ENCODE measurements at regions not wholly inside any gene's neighbourhood (a gene's known extent, or its start where the extent isn't known, plus 50 kb on each side); places are given as distances from the start of the nearest gene placed in this dataset.

GRCh38 chr10:31081937-31082840, 50.5 kb upstream of the ZNF438 start:
- no peak for DNase-seq
- H3K4me2 ChIP-seq (ENCODE audit: low read length) = no peak overlapping the region
- H2AFZ ChIP-seq (ENCODE audit: low read length) = no peak overlapping the region
- ChIA-PET POLR2A (ENCODE audit: unreplicated experiment) (no interaction called here), CTCF (no interaction called here)
- H3K4me1 ChIP-seq (ENCODE audit: insufficient read depth, low read length) = no peaks in the 10 kb centered on the region
- H3F3A ChIP-seq (ENCODE audit: low read length, unreplicated experiment) = no peaks in the 10 kb centered on the region
- no peak overlapping the region for H3K27ac ChIP-seq (ENCODE audit: low read length)
- intact Hi-C loops (cut with micrococcal nuclease) = loop anchor here (5.0 kb wide), 1 partner anchor 235 kb away; the partner anchor contains the start of gene ZEB1
- TF ChIP-seq EZH2phosphoT487 (IDR thresholded peaks at IDR 0.05; ENCODE audit: borderline replicate concordance, low read length) (no peak), CTCF (conservative IDR thresholded peaks at IDR 0.05; ENCODE audit: low read depth, low read length) (no peak)
- no peak overlapping the region for H3K9ac ChIP-seq (ENCODE audit: low read length)
- H3K36me3 ChIP-seq (ENCODE audit: low read depth, low read length) = no peaks in the 10 kb centered on the region
- no peak for ATAC-seq
- no peaks in the 10 kb centered on the region for H3K9me3 ChIP-seq (ENCODE audit: low read length)
- H3K4me3 ChIP-seq (ENCODE audit: low read length) = no peak overlapping the region
- no TSS peak for BruUV-seq (replicated peaks)
- no peaks in the 10 kb centered on the region for H3K27me3 ChIP-seq (ENCODE audit: low read length)
- H3K79me2 ChIP-seq (ENCODE audit: low read length) = no peaks in the 10 kb centered on the region
- no peaks in the 10 kb centered on the region for H4K20me1 ChIP-seq (ENCODE audit: low read length)
- H3K9me2 ChIP-seq (replicated peaks; ENCODE audit: low read length) = no peaks in the 10 kb centered on the region

DNA sequence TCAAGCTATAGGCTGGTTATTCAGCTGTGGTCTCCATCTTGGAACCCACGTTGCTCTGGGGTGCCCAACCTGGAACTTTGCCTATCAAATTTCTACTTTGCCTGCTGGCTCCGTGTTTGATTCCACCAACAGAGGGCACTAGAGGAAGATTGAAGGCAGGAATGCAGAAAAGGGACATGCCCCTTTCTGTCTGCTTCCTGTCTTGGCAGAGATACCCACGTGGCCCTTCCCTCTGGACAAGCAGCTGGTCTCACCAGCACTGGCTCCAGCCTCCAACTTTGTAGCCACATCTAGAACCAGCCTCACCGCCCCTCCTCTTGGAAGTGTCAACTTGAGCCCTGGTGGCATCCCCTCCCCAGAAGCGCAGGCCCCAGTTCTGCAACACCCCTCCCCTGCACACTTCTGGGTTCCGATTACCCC, 52.1 kb upstream of the ZNF438 start:
- Histone ChIP-seq H3K27ac (ENCODE audit: low read length) (no peak overlapping the region), H3F3A (ENCODE audit: low read length, unreplicated experiment) (no peaks in the 10 kb centered on the region), H3K4me2 (ENCODE audit: low read length) (no peak overlapping the region), H3K9me2 (replicated peaks; ENCODE audit: low read length) (no peaks in the 10 kb centered on the region), H3K4me1 (ENCODE audit: insufficient read depth, low read length) (no peaks in the 10 kb centered on the region), H2AFZ (ENCODE audit: low read length) (peak overlapping the region; percentile 55; the same call in 1 of the 2 replicates), H3K4me3 (ENCODE audit: low read length) (no peak overlapping the region), H4K20me1 (ENCODE audit: low read length) (no peaks in the 10 kb centered on the region), H3K79me2 (ENCODE audit: low read length) (no peaks in the 10 kb centered on the region), H3K9ac (ENCODE audit: low read length) (no peak overlapping the region), H3K27me3 (ENCODE audit: low read length) (no peaks in the 10 kb centered on the region), H3K36me3 (ENCODE audit: low read depth, low read length) (no peaks in the 10 kb centered on the region), H3K9me3 (ENCODE audit: low read length) (no peaks in the 10 kb centered on the region)
- POLR2A ChIA-PET (ENCODE audit: unreplicated experiment) = no interaction called here
- CTCF ChIA-PET = interaction anchor here (0.6 kb wide), 1 partner anchor 127 kb away, joined by 3 read pairs; no protein-coding TSS in a partner anchor
- peak; percentile 74 for DNase-seq
- no TSS peak for BruUV-seq (replicated peaks)
- peak; percentile 20; the same call in 1 of the 2 replicates for ATAC-seq
- TF ChIP-seq EZH2phosphoT487 (IDR thresholded peaks at IDR 0.05; ENCODE audit: borderline replicate concordance, low read length) (no peak), CTCF (conservative IDR thresholded peaks at IDR 0.05; ENCODE audit: low read depth, low read length) (peak; percentile 65)
- intact Hi-C loops (cut with micrococcal nuclease) = loop anchor here (5.0 kb wide), 1 partner anchor 234 kb away; the partner anchor contains the start of gene ZEB1

DNA sequence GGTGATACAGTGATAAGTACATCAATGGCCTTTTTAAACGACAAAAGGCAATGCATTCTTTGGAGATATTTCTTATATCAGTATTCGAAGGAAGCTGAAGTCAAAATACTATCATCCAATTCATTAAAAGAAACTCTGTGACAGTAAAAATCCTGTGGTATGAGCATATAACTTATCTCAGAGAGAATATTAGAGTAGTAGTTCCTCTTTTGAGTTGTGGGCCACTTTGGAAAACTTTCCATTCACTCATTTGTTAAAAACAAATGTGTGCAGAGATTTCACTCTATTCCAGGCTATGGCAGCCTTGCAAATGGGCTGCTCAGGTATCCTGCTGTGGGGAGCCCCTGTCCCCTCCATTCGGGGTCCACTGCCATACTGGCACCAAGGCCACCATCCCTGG, 55.3 kb upstream of the ZNF438 start:
- intact Hi-C loops (cut with micrococcal nuclease) = no loop called here

More for the DNA sequence above, 55.3 kb upstream of the ZNF438 start:
- no peaks in the 10 kb centered on the region for H3K27me3 ChIP-seq (ENCODE audit: low read length)
- no peaks in the 10 kb centered on the region for H3K36me3 ChIP-seq (ENCODE audit: low read depth, low read length)
- H3K4me1 ChIP-seq (ENCODE audit: insufficient read depth, low read length) = no peaks in the 10 kb centered on the region
- no peak for DNase-seq
- H3K9ac ChIP-seq (ENCODE audit: low read length) = no peak overlapping the region
- H4K20me1 ChIP-seq (ENCODE audit: low read length) = no peaks in the 10 kb centered on the region
- no peaks in the 10 kb centered on the region for H3K9me2 ChIP-seq (replicated peaks; ENCODE audit: low read length)
- ATAC-seq = no peak
- H3K9me3 ChIP-seq (ENCODE audit: low read length) = no peaks in the 10 kb centered on the region
- H3K79me2 ChIP-seq (ENCODE audit: low read length) = no peaks in the 10 kb centered on the region
- ChIA-PET POLR2A (ENCODE audit: unreplicated experiment) (interaction anchor here (0.6 kb wide), 1 partner anchor 12 kb away, joined by 5 read pairs; no protein-coding TSS in a partner anchor), CTCF (no interaction called here)
- no peaks in the 10 kb centered on the region for H3F3A ChIP-seq (ENCODE audit: low read length, unreplicated experiment)
- H3K4me3 ChIP-seq (ENCODE audit: low read length) = no peak overlapping the region
- H2AFZ ChIP-seq (ENCODE audit: low read length) = no peak overlapping the region
- TF ChIP-seq EZH2phosphoT487 (IDR thresholded peaks at IDR 0.05; ENCODE audit: borderline replicate concordance, low read length) (no peak), EZH2 (IDR thresholded peaks at IDR 0.05; ENCODE audit: low read length, unreplicated experiment) (no peak), CTCF (conservative IDR thresholded peaks at IDR 0.05; ENCODE audit: low read depth, low read length) (no peak)
- BruUV-seq (replicated peaks) = no TSS peak
- no peak overlapping the region for H3K4me2 ChIP-seq (ENCODE audit: low read length)
- no peak overlapping the region for H3K27ac ChIP-seq (ENCODE audit: low read length)

All from PC-3 (cell line).